ENCODE measurements at regions not wholly inside any gene's neighbourhood (a gene's known extent, or its start where the extent isn't known, plus 50 kb on each side); places are given as distances from the start of the nearest gene placed in this dataset.

- Mint-ChIP-seq H3K27me3 (no peaks in the 10 kb centered on the region), H3K4me1 (ENCODE audit: low read depth) (peaks cover 24% of the 10 kb centered on the region), H3K36me3 (no peaks in the 10 kb centered on the region), H3K4me3 (no peak overlapping the region), H3K27ac (no peak overlapping the region), H3K9me3 (ENCODE audit: low read depth) (no peaks in the 10 kb centered on the region)
These were observed 210.4 kb downstream of the SPRY1 start for GRCh38 chr4:123606946-123607542.

- H3K4me3 Mint-ChIP-seq = no peak overlapping the region
- H3K36me3 Mint-ChIP-seq = no peaks in the 10 kb centered on the region
These were observed 213.2 kb downstream of the SPRY1 start for GRCh38 chr4:123609829-123610228.

GRCh38 chr4:123613586-123614344 lies 217.2 kb downstream of the SPRY1 start:
- Mint-ChIP-seq H3K4me1 (ENCODE audit: low read depth) (peaks cover 19% of the 10 kb centered on the region), H3K27ac (no peak overlapping the region), H3K27me3 (no peaks in the 10 kb centered on the region), H3K4me3 (no peak overlapping the region), H3K36me3 (no peaks in the 10 kb centered on the region), H3K9me3 (ENCODE audit: low read depth) (no peaks in the 10 kb centered on the region)

More at GRCh38 chr4:123609829-123610228, 213.2 kb downstream of the SPRY1 start:
- Mint-ChIP-seq H3K27ac (no peak overlapping the region), H3K9me3 (ENCODE audit: low read depth) (no peaks in the 10 kb centered on the region), H3K27me3 (no peaks in the 10 kb centered on the region), H3K4me1 (ENCODE audit: low read depth) (peaks cover 11% of the 10 kb centered on the region)

- Mint-ChIP-seq H3K27me3 (no peaks in the 10 kb centered on the region), H3K36me3 (peaks cover 2% of the 10 kb centered on the region), H3K4me3 (no peak overlapping the region), H3K4me1 (ENCODE audit: low read depth) (peaks cover 21% of the 10 kb centered on the region), H3K9me3 (ENCODE audit: low read depth) (peaks cover 3% of the 10 kb centered on the region), H3K27ac (no peak overlapping the region)
These were observed 219.3 kb downstream of the SPRY1 start for GRCh38 chr4:123615901-123616300.

- peaks cover 2% of the 10 kb centered on the region for H3K36me3 Mint-ChIP-seq
- peak overlapping the region; percentile 38 for H3K27ac Mint-ChIP-seq
- peak overlapping the region; percentile 44 for H3K4me3 Mint-ChIP-seq
- H3K9me3 Mint-ChIP-seq (ENCODE audit: low read depth) = peaks cover 3% of the 10 kb centered on the region
- H3K27me3 Mint-ChIP-seq = no peaks in the 10 kb centered on the region
- H3K4me1 Mint-ChIP-seq (ENCODE audit: low read depth) = peaks cover 21% of the 10 kb centered on the region
These were observed 220.4 kb downstream of the SPRY1 start for GRCh38 chr4:123616951-123617461.

GRCh38 chr4:123617791-123618190 lies 221.2 kb downstream of the SPRY1 start:
- H3K27me3 Mint-ChIP-seq = no peaks in the 10 kb centered on the region
- no peak overlapping the region for H3K4me3 Mint-ChIP-seq
- H3K9me3 Mint-ChIP-seq (ENCODE audit: low read depth) = peaks cover 3% of the 10 kb centered on the region
- peaks cover 2% of the 10 kb centered on the region for H3K36me3 Mint-ChIP-seq
- no peak overlapping the region for H3K27ac Mint-ChIP-seq
- H3K4me1 Mint-ChIP-seq (ENCODE audit: low read depth) = peaks cover 21% of the 10 kb centered on the region

GRCh38 chr4:123618606-123619005 lies 222.0 kb downstream of the SPRY1 start:
- peaks cover 3% of the 10 kb centered on the region for H3K9me3 Mint-ChIP-seq (ENCODE audit: low read depth)
- no peak overlapping the region for H3K27ac Mint-ChIP-seq
- peaks cover 21% of the 10 kb centered on the region for H3K4me1 Mint-ChIP-seq (ENCODE audit: low read depth)

GRCh38 chr4:123619326-123619725 lies 222.7 kb downstream of the SPRY1 start:
- peaks cover 3% of the 10 kb centered on the region for H3K9me3 Mint-ChIP-seq (ENCODE audit: low read depth)
- no peak overlapping the region for H3K4me3 Mint-ChIP-seq
- H3K27ac Mint-ChIP-seq = no peak overlapping the region
- peaks cover 2% of the 10 kb centered on the region for H3K36me3 Mint-ChIP-seq
- no peaks in the 10 kb centered on the region for H3K27me3 Mint-ChIP-seq
- H3K4me1 Mint-ChIP-seq (ENCODE audit: low read depth) = peaks cover 21% of the 10 kb centered on the region

More at GRCh38 chr4:123618606-123619005, 222.0 kb downstream of the SPRY1 start:
- H3K4me3 Mint-ChIP-seq = no peak overlapping the region
- H3K36me3 Mint-ChIP-seq = peaks cover 2% of the 10 kb centered on the region
- H3K27me3 Mint-ChIP-seq = no peaks in the 10 kb centered on the region

GRCh38 chr4:123619895-123620294 lies 223.3 kb downstream of the SPRY1 start:
- Mint-ChIP-seq H3K27ac (no peak overlapping the region), H3K36me3 (peaks cover 3% of the 10 kb centered on the region)

GRCh38 chr4:123621072-123621705 lies 224.6 kb downstream of the SPRY1 start:
- Mint-ChIP-seq H3K4me1 (ENCODE audit: low read depth) (peaks cover 20% of the 10 kb centered on the region), H3K36me3 (peaks cover 5% of the 10 kb centered on the region), H3K4me3 (no peak overlapping the region), H3K27ac (no peak overlapping the region), H3K27me3 (no peaks in the 10 kb centered on the region), H3K9me3 (ENCODE audit: low read depth) (peaks cover 3% of the 10 kb centered on the region)

More at GRCh38 chr4:123619895-123620294, 223.3 kb downstream of the SPRY1 start:
- no peak overlapping the region for H3K4me3 Mint-ChIP-seq
- no peaks in the 10 kb centered on the region for H3K27me3 Mint-ChIP-seq
- peaks cover 21% of the 10 kb centered on the region for H3K4me1 Mint-ChIP-seq (ENCODE audit: low read depth)
- H3K9me3 Mint-ChIP-seq (ENCODE audit: low read depth) = peaks cover 3% of the 10 kb centered on the region

- Mint-ChIP-seq H3K36me3 (peaks cover 5% of the 10 kb centered on the region), H3K4me3 (no peak overlapping the region), H3K9me3 (ENCODE audit: low read depth) (peaks cover 3% of the 10 kb centered on the region), H3K27me3 (no peaks in the 10 kb centered on the region), H3K27ac (no peak overlapping the region), H3K4me1 (ENCODE audit: low read depth) (peaks cover 7% of the 10 kb centered on the region)
These were observed 226.0 kb downstream of the SPRY1 start for GRCh38 chr4:123622572-123622971.

- Mint-ChIP-seq H3K27me3 (no peaks in the 10 kb centered on the region), H3K4me3 (no peak overlapping the region), H3K36me3 (peaks cover 5% of the 10 kb centered on the region), H3K4me1 (ENCODE audit: low read depth) (peaks cover 3% of the 10 kb centered on the region), H3K27ac (no peak overlapping the region), H3K9me3 (ENCODE audit: low read depth) (peaks cover 3% of the 10 kb centered on the region)
These were observed 227.0 kb downstream of the SPRY1 start for GRCh38 chr4:123623611-123624010.

- Mint-ChIP-seq H3K4me3 (no peak overlapping the region), H3K27ac (no peak overlapping the region), H3K4me1 (ENCODE audit: low read depth) (peaks cover 3% of the 10 kb centered on the region), H3K27me3 (no peaks in the 10 kb centered on the region), H3K36me3 (peaks cover 5% of the 10 kb centered on the region), H3K9me3 (ENCODE audit: low read depth) (peaks cover 3% of the 10 kb centered on the region)
These were observed 228.4 kb downstream of the SPRY1 start for GRCh38 chr4:123624959-123625358.

- Mint-ChIP-seq H3K9me3 (ENCODE audit: low read depth) (no peaks in the 10 kb centered on the region), H3K4me1 (ENCODE audit: low read depth) (peaks cover 7% of the 10 kb centered on the region), H3K27ac (no peak overlapping the region), H3K4me3 (no peak overlapping the region), H3K36me3 (peaks cover 3% of the 10 kb centered on the region), H3K27me3 (no peaks in the 10 kb centered on the region)
These were observed 231.7 kb downstream of the SPRY1 start for GRCh38 chr4:123628288-123628687.

All from activated naive CD8-positive, alpha-beta T cell (primary cell).